ENCODE measurements at regions not wholly inside any gene's neighbourhood (a gene's known extent, or its start where the extent isn't known, plus 50 kb on each side); places are given as distances from the start of the nearest gene placed in this dataset.

- DNase-seq = no peak
- H3K4me1 Mint-ChIP-seq (ENCODE audit: low read depth) = no peaks in the 10 kb centered on the region
- CTCF ChIA-PET = no interaction called here
- H3K27ac Mint-ChIP-seq = no peak overlapping the region
- TF ChIP-seq, protein P1, sequence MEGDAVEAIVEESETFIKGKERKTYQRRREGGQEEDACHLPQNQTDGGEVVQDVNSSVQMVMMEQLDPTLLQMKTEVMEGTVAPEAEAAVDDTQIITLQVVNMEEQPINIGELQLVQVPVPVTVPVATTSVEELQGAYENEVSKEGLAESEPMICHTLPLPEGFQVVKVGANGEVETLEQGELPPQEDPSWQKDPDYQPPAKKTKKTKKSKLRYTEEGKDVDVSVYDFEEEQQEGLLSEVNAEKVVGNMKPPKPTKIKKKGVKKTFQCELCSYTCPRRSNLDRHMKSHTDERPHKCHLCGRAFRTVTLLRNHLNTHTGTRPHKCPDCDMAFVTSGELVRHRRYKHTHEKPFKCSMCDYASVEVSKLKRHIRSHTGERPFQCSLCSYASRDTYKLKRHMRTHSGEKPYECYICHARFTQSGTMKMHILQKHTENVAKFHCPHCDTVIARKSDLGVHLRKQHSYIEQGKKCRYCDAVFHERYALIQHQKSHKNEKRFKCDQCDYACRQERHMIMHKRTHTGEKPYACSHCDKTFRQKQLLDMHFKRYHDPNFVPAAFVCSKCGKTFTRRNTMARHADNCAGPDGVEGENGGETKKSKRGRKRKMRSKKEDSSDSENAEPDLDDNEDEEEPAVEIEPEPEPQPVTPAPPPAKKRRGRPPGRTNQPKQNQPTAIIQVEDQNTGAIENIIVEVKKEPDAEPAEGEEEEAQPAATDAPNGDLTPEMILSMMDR (IDR thresholded peaks at IDR 0.05) = no peak
- H3K36me3 Mint-ChIP-seq (ENCODE audit: low read depth) = no peaks in the 10 kb centered on the region
- ATAC-seq = no peak
- no peak overlapping the region for H3K4me3 Mint-ChIP-seq
- H3K27me3 Mint-ChIP-seq = peaks cover 39% of the 10 kb centered on the region
- POLR2A ChIA-PET = no interaction called here
- H3K9me3 Mint-ChIP-seq = no peaks in the 10 kb centered on the region
- intact Hi-C loops (cut with micrococcal nuclease) = no loop called here
Measured at GRCh38 chr16:73544826-73545225, 496.9 kb upstream of the ZFHX3 start.

- Mint-ChIP-seq H3K9me3 (no peaks in the 10 kb centered on the region), H3K27ac (no peak overlapping the region), H3K36me3 (ENCODE audit: low read depth) (no peaks in the 10 kb centered on the region), H3K4me3 (no peak overlapping the region), H3K27me3 (peaks cover 39% of the 10 kb centered on the region), H3K4me1 (ENCODE audit: low read depth) (no peaks in the 10 kb centered on the region)
- ChIA-PET POLR2A (no interaction called here), CTCF (no interaction called here)
- DNase-seq = no peak
- intact Hi-C loops (cut with micrococcal nuclease) = no loop called here
- ATAC-seq = no peak
- TF ChIP-seq, protein P1 (IDR thresholded peaks at IDR 0.05) = no peak
Measured at GRCh38 chr16:73543970-73544599, 496.2 kb upstream of the ZFHX3 start.

- POLR2A ChIA-PET = interaction anchor here (0.6 kb wide), 1 partner anchor 188 kb away, joined by 3 read pairs; no protein-coding TSS in a partner anchor
- no peak overlapping the region for H3K27ac Mint-ChIP-seq
- H3K9me3 Mint-ChIP-seq = no peaks in the 10 kb centered on the region
Measured at GRCh38 chr16:73543331-73543969, 495.5 kb upstream of the ZFHX3 start.

GRCh38 chr16:73542885-73543284 is 495.0 kb upstream of the ZFHX3 start:
- no peaks in the 10 kb centered on the region for H3K36me3 Mint-ChIP-seq (ENCODE audit: low read depth)
- ChIA-PET CTCF (no interaction called here), POLR2A (no interaction called here)
- intact Hi-C loops (cut with micrococcal nuclease) = no loop called here
- ATAC-seq = no peak
- no peaks in the 10 kb centered on the region for H3K9me3 Mint-ChIP-seq
- TF ChIP-seq, protein P1 (IDR thresholded peaks at IDR 0.05) = no peak
- H3K4me3 Mint-ChIP-seq = no peak overlapping the region
- no peak overlapping the region for H3K27ac Mint-ChIP-seq
- no peak for DNase-seq
- H3K27me3 Mint-ChIP-seq = peaks cover 37% of the 10 kb centered on the region
- no peaks in the 10 kb centered on the region for H3K4me1 Mint-ChIP-seq (ENCODE audit: low read depth)

More at GRCh38 chr16:73543331-73543969, 495.5 kb upstream of the ZFHX3 start:
- H3K4me1 Mint-ChIP-seq (ENCODE audit: low read depth) = no peaks in the 10 kb centered on the region
- TF ChIP-seq, protein P1 (IDR thresholded peaks at IDR 0.05) = no peak
- CTCF ChIA-PET = no interaction called here
- DNase-seq (no peak), ATAC-seq (no peak)
- intact Hi-C loops (cut with micrococcal nuclease) = no loop called here
- peaks cover 39% of the 10 kb centered on the region for H3K27me3 Mint-ChIP-seq
- no peak overlapping the region for H3K4me3 Mint-ChIP-seq
- H3K36me3 Mint-ChIP-seq (ENCODE audit: low read depth) = no peaks in the 10 kb centered on the region

GRCh38 chr16:73537921-73538320 is 490.0 kb upstream of the ZFHX3 start:
- Mint-ChIP-seq H3K27ac (no peak overlapping the region), H3K4me1 (ENCODE audit: low read depth) (no peaks in the 10 kb centered on the region), H3K36me3 (ENCODE audit: low read depth) (no peaks in the 10 kb centered on the region), H3K4me3 (no peak overlapping the region), H3K27me3 (peaks cover 7% of the 10 kb centered on the region), H3K9me3 (no peaks in the 10 kb centered on the region)
- ChIA-PET CTCF (no interaction called here), POLR2A (no interaction called here)
- DNase-seq = no peak
- intact Hi-C loops (cut with micrococcal nuclease) = no loop called here
- no peak for ATAC-seq
- TF ChIP-seq, protein P1 (IDR thresholded peaks at IDR 0.05) = no peak
